Naive thymus-derived CD4-positive, alpha-beta T cell (primary cell): ENCODE measurements at regions not wholly inside any gene's neighbourhood (a gene's known extent, or its start where the extent isn't known, plus 50 kb on each side); places are given as distances from the start of the nearest gene placed in this dataset.

ENCODE experiments used
- ATAC-seq: fragments of 150-1000 bp; cut with Tn5 transposase; 2 replicates; pipeline ENCODE4 v1.10.0; 2021; ENCODE audit warnings: mild to moderate bottlenecking, moderate library complexity
- CTCF ChIA-PET: fragments of 350-600 bp; sonication (Branson Sonifier 250); formaldehyde crosslinking; loops from one replicate; lab custom pipeline; 2021; ENCODE audit warnings: antibody characterized with exemption; lab: Charles Lee
- POLR2A ChIA-PET: fragments of 350-600 bp; sonication (Branson Sonifier 250); formaldehyde crosslinking; loops from one replicate; lab custom pipeline; 2021; ENCODE audit warnings: antibody characterized with exemption, inconsistent platforms; lab: Charles Lee
- DNase-seq, 9 donors: peaks; one replicate each; pipeline versions ENCODE4 v3.0.0 to v3.0.0-alpha.2; 2020 to 2022; ENCODE audit warnings: mixed read lengths in 1 of 9
- H3K27ac ChIP-seq: one replicate; pipeline ENCODE4 v1.7.0; 2013; ENCODE audit warnings: mild to moderate bottlenecking, low read depth, low read length, moderate library complexity
- H3K27me3 ChIP-seq, 2 donors: one replicate each; pipeline ENCODE4 v1.7.0; 2013; ENCODE audit warnings: low read length in 2 of 2, mild to moderate bottlenecking in 2 of 2, moderate library complexity in 2 of 2; ENCODE audit not compliant: control insufficient read depth in 2 of 2, insufficient read depth in 2 of 2
- H3K36me3 ChIP-seq, 3 experiments: 1 replicate in 2 of 3; 2 replicates in 1 of 3; pipeline ENCODE4 v1.7.0; 2013; ENCODE audit warnings: low read length in 3 of 3, mild to moderate bottlenecking in 3 of 3, moderate library complexity in 1 of 3; ENCODE audit not compliant: insufficient read depth in 3 of 3, control insufficient read depth in 2 of 3
- H3K4me1 ChIP-seq, 2 donors: one replicate each; pipeline ENCODE4 v1.7.0; 2013; ENCODE audit warnings: low read length in 2 of 2, mild to moderate bottlenecking in 2 of 2, moderate library complexity in 1 of 2; ENCODE audit not compliant: control insufficient read depth in 2 of 2, insufficient read depth in 2 of 2
- H3K4me3 ChIP-seq: 2 replicates; pipeline ENCODE4 v1.7.0; 2013; ENCODE audit warnings: mild to moderate bottlenecking, low read length
- H3K9me3 ChIP-seq, 3 experiments: 1 replicate in 2 of 3; 2 replicates in 1 of 3; pipeline ENCODE4 v1.7.0; 2013; ENCODE audit warnings: low read length in 3 of 3; ENCODE audit not compliant: control insufficient read depth in 2 of 3
- H3K27ac Mint-ChIP-seq, 9 donors: one replicate each; pipeline ENCODE4 v1.8.0; 2020 to 2022; ENCODE audit warnings: mixed read lengths in 9 of 9, mild to moderate bottlenecking in 8 of 9, moderate library complexity in 5 of 9, inconsistent platforms in 2 of 9
- H3K27me3 Mint-ChIP-seq, 5 donors: one replicate each; pipeline ENCODE4 v1.8.0; 2021 to 2022; ENCODE audit warnings: mixed read lengths in 5 of 5, mild to moderate bottlenecking in 1 of 5
- H3K36me3 Mint-ChIP-seq, 5 donors: one replicate each; pipeline ENCODE4 v1.8.0; 2020 to 2022; ENCODE audit warnings: mixed read lengths in 5 of 5, mild to moderate bottlenecking in 3 of 5, inconsistent platforms in 1 of 5
- H3K4me1 Mint-ChIP-seq, 7 donors: one replicate each; pipeline ENCODE4 v1.8.0; 2020 to 2022; ENCODE audit warnings: mixed read lengths in 7 of 7, mild to moderate bottlenecking in 3 of 7, inconsistent platforms in 1 of 7
- H3K4me3 Mint-ChIP-seq, 10 donors: one replicate each; pipeline ENCODE4 v1.8.0; 2020 to 2022; ENCODE audit warnings: mild to moderate bottlenecking in 10 of 10, mixed read lengths in 10 of 10, moderate library complexity in 6 of 10, inconsistent platforms in 2 of 10
- H3K9me3 Mint-ChIP-seq, 11 donors: one replicate each; pipeline ENCODE4 v1.8.0; 2020 to 2022; ENCODE audit warnings: mixed read lengths in 11 of 11, mild to moderate bottlenecking in 4 of 11, inconsistent platforms in 1 of 11, moderate library complexity in 1 of 11
- intact Hi-C, 2 donors: fragments of 100-400 bp; cut with micrococcal nuclease; formaldehyde crosslinking; loops; one replicate each; pipeline ENCODE4 v1.15.1; 2023

DNA sequence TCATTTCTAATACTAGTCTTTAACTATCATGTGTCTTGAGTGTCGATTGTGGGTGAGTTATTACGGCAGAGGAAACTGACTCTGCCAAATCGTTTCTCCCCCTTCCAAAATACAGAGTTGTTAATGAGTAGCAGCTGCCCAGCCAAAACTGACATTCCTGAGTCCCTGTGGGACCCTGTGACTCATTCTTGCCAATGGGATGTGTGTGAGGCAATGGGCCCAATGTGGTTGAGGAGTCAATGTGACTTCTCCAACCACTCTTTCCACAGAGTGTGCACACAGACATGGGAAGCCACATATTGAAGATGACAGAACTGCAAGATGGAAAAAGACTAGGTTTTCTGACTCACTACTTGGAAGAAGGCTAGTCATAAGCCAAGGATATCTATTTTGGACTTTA, 434.7 kb downstream of the DTWD2 start:
- no peak overlapping the region for H3K27ac Mint-ChIP-seq
- ChIA-PET POLR2A (no interaction called here), CTCF (no interaction called here)
- no peaks in the 10 kb centered on the region for H3K9me3 ChIP-seq
- H3K36me3 ChIP-seq = no peaks in the 10 kb centered on the region
- no peaks in the 10 kb centered on the region for H3K36me3 Mint-ChIP-seq
- no peak overlapping the region for H3K27ac ChIP-seq
- H3K4me3 ChIP-seq = no peak overlapping the region
- ATAC-seq (no peak), DNase-seq (no peak)
- no peaks in the 10 kb centered on the region for H3K27me3 ChIP-seq
- H3K4me3 Mint-ChIP-seq = no peak overlapping the region
- no peaks in the 10 kb centered on the region for H3K4me1 ChIP-seq
- no peaks in the 10 kb centered on the region for H3K4me1 Mint-ChIP-seq
- intact Hi-C loops = no loop called here
- H3K27me3 Mint-ChIP-seq = no peaks in the 10 kb centered on the region
- peaks cover 0 to 2% (median 0%) of the 10 kb centered on the region in 11 donors for H3K9me3 Mint-ChIP-seq

DNA sequence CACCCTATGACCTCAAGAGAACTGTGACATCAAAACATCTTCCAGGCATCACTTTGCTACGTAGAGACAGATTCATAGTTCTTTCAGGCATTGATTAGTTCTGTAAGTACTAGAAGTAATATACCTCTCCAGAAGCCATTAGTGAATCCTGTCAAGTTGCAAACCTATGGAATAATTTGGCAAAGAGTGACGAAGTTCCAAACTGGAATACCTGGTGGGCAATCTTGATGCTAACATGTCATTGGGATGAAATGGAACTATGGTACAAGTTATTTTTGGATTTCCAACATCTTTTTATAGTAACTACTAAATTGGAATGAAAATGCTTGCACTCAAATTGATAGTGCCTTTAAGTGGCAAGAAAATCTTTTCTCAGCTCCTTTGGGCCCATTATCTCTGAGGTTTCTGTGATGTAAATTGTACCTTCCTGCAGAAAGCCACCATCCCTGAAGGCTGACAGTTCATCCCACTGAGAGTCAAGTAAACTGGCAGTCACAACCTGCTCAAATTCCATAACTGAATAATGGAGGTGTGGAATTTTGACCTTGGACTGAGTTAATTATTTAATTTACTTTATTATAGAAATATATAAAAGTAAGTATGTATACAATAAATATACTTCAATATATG, 435.5 kb downstream of the DTWD2 start:
- Mint-ChIP-seq H3K9me3 (peaks cover 0 to 2% (median 0%) of the 10 kb centered on the region in 11 donors), H3K36me3 (no peaks in the 10 kb centered on the region), H3K4me1 (no peaks in the 10 kb centered on the region), H3K27ac (no peak overlapping the region), H3K4me3 (no peak overlapping the region), H3K27me3 (no peaks in the 10 kb centered on the region)
- Histone ChIP-seq H3K27ac (no peak overlapping the region), H3K4me1 (no peaks in the 10 kb centered on the region), H3K9me3 (no peaks in the 10 kb centered on the region), H3K4me3 (no peak overlapping the region), H3K36me3 (no peaks in the 10 kb centered on the region), H3K27me3 (no peaks in the 10 kb centered on the region)
- ATAC-seq = no peak
- ChIA-PET POLR2A (no interaction called here), CTCF (interaction anchor here (0.6 kb wide), 1 partner anchor 610 kb away, joined by 3 read pairs; no protein-coding TSS in a partner anchor)
- DNase-seq = no peak
- intact Hi-C loops = no loop called here

DNA sequence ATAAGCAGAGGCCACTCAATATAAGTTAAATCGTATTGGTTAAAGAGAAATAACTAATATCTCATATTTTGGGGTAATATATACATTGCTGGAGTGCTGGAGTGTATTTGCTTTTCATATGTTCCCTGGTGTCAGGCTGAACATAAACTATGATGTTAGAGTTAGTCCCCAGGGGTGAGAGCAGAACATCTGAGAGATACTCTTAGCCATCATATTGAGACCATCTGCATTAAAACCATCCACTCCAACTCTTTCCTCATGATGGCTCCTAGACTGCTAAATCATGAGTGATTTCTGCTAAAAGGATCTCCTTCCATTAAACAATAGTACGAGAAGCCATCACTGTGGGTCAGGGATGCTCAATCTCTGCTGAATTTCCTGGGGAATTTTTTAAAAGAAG, 436.2 kb downstream of the DTWD2 start:
- ChIA-PET CTCF (no interaction called here), POLR2A (no interaction called here)
- Mint-ChIP-seq H3K36me3 (no peaks in the 10 kb centered on the region), H3K27me3 (no peaks in the 10 kb centered on the region), H3K9me3 (peaks cover 0 to 2% (median 0%) of the 10 kb centered on the region in 11 donors), H3K4me3 (no peak overlapping the region), H3K4me1 (no peaks in the 10 kb centered on the region), H3K27ac (no peak overlapping the region)
- H3K27me3 ChIP-seq = no peaks in the 10 kb centered on the region
- no peak for ATAC-seq
- no peak for DNase-seq
- no peaks in the 10 kb centered on the region for H3K9me3 ChIP-seq
- H3K4me1 ChIP-seq = no peaks in the 10 kb centered on the region
- H3K4me3 ChIP-seq = no peak overlapping the region
- no peaks in the 10 kb centered on the region for H3K36me3 ChIP-seq
- intact Hi-C loops = no loop called here
- no peak overlapping the region for H3K27ac ChIP-seq

DNA sequence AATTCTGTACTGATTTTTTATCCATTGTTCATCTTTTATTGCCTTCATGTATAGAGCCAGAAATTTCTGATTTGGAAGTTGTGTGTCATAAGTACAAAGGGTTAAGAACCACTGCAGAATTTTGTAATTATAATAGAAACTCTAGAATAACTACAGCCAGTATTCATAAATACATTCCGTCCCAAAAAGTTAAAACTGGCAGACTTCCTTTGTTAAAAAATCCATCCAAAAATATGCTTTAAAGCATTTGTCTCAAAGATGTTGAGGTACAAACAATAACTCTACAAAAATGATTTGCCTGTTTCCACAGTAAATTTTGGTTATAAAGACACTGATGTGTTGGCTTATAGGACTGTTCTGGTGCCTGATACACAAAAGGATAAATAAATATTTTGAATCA, 436.6 kb downstream of the DTWD2 start:
- intact Hi-C loops = no loop called here
- Histone ChIP-seq H3K27me3 (no peaks in the 10 kb centered on the region), H3K4me3 (no peak overlapping the region), H3K27ac (no peak overlapping the region), H3K36me3 (no peaks in the 10 kb centered on the region), H3K9me3 (no peaks in the 10 kb centered on the region), H3K4me1 (no peaks in the 10 kb centered on the region)
- H3K9me3 Mint-ChIP-seq = peaks cover 0 to 2% (median 0%) of the 10 kb centered on the region in 11 donors
- no peaks in the 10 kb centered on the region for H3K36me3 Mint-ChIP-seq
- H3K27ac Mint-ChIP-seq = no peak overlapping the region
- H3K4me1 Mint-ChIP-seq = no peaks in the 10 kb centered on the region
- ATAC-seq = no peak
- H3K4me3 Mint-ChIP-seq = no peak overlapping the region
- ChIA-PET POLR2A (no interaction called here), CTCF (no interaction called here)
- peaks cover 0 to 2% (median 0%) of the 10 kb centered on the region in 5 donors for H3K27me3 Mint-ChIP-seq
- DNase-seq = no peak

DNA sequence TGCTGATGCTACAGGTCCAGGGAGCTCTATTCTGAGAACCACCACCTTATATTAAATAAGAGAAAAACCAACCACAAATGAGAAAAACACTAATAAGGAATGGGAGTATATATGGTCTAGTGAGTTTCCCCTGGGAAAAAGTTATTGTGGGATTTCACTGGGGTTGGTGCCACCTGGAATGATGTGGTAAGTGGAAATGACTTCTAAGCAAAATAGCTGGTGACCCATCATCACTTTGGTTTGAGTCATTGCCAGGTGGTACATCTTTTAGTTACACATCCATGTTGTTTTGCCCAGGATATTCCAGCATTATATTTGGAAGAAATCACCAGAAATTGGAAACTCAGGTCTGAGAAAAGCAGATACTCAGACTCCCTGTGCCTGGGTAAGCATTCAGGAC, 437.3 kb downstream of the DTWD2 start:
- Histone ChIP-seq H3K9me3 (no peaks in the 10 kb centered on the region), H3K4me3 (no peak overlapping the region), H3K27ac (no peak overlapping the region), H3K4me1 (no peaks in the 10 kb centered on the region), H3K27me3 (no peaks in the 10 kb centered on the region), H3K36me3 (no peaks in the 10 kb centered on the region)
- no peak overlapping the region for H3K27ac Mint-ChIP-seq
- no peaks in the 10 kb centered on the region for H3K4me1 Mint-ChIP-seq
- intact Hi-C loops = no loop called here
- H3K36me3 Mint-ChIP-seq = no peaks in the 10 kb centered on the region
- H3K27me3 Mint-ChIP-seq = peaks cover 0 to 6% (median 0%) of the 10 kb centered on the region in 5 donors
- POLR2A ChIA-PET = no interaction called here
- H3K4me3 Mint-ChIP-seq = no peak overlapping the region
- no peaks in the 10 kb centered on the region for H3K9me3 Mint-ChIP-seq
- CTCF ChIA-PET = no interaction called here
- ATAC-seq (no peak), DNase-seq (no peak)

DNA sequence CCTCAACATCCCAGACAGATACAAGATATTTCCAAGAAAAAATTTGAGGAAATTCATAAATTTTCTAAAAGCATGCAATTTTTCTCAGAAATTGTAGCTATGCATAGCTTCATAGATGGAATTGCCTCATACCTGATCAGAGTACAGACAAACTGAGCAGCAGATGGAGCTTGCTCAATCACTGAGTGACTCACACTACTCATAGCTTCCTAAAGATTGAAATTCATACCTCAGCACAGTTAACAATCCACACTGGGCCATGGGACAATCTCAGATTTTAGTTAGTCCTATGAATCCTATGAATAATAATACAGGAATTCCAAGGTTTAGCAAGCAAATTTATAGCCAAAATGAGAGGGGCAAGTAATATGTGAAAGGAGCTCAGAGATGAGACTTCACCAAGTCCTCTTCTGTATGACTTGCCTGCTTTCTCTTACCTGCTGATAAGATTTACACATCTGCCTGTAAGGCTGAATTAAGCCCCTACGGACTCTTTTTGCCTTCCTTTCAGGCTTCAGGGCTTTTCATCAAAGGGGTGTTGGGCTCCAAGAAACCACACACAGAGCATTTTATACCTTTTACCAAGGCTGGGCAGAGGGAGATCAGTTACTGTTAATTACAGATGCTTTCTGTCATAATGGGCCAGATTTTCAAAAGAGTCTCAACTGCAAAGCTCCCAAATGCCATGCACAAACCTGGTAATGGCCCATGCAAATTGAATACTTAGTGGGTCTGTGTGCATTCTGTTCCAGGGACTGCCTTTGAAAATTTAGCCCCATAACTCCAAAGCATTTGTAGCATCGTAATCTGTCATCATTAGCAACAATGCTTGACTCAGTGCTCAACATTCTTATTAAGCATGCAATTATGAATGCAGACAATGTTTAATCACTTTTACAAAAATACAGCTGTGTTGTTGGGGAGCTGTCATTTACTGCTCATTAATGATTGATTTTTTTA, 439.3 kb downstream of the DTWD2 start:
- ChIA-PET POLR2A (no interaction called here), CTCF (no interaction called here)
- H3K27ac Mint-ChIP-seq = no peak overlapping the region
- no peak for ATAC-seq
- peaks cover 0 to 4% (median 0%) of the 10 kb centered on the region in 11 donors for H3K9me3 Mint-ChIP-seq
- H3K4me1 ChIP-seq = no peaks in the 10 kb centered on the region
- no peaks in the 10 kb centered on the region for H3K36me3 ChIP-seq
- no peaks in the 10 kb centered on the region for H3K27me3 ChIP-seq
- peaks cover 0 to 8% (median 0%) of the 10 kb centered on the region in 5 donors for H3K27me3 Mint-ChIP-seq
- no peaks in the 10 kb centered on the region for H3K4me1 Mint-ChIP-seq
- no peaks in the 10 kb centered on the region for H3K36me3 Mint-ChIP-seq
- H3K4me3 ChIP-seq = no peak overlapping the region
- H3K9me3 ChIP-seq = no peaks in the 10 kb centered on the region
- no peak for DNase-seq
- H3K27ac ChIP-seq = no peak overlapping the region
- intact Hi-C loops = no loop called here
- H3K4me3 Mint-ChIP-seq = no peak overlapping the region
